Liver (tissue), 8 donors: ENCODE measurements at regions not wholly inside any gene's neighbourhood (a gene's known extent, or its start where the extent isn't known, plus 50 kb on each side); places are given as distances from the start of the nearest gene placed in this dataset.

Source experiments
- DNase-seq: peaks from one replicate; pipeline ENCODE4 v3.0.0-alpha.2; 2017; ENCODE audit warnings: low spot score
- H3K27ac ChIP-seq, 2 donors: one replicate each; pipeline ENCODE4 v1.7.0; 2013; ENCODE audit warnings: inconsistent platforms in 2 of 2, low read length in 2 of 2, control low read depth in 1 of 2, low read depth in 1 of 2, mild to moderate bottlenecking in 1 of 2
- H3K27me3 ChIP-seq, 4 donors: one replicate each; pipeline versions ENCODE4 v1.6.1 to v1.7.0; 2013; ENCODE audit warnings: low read length in 3 of 4, inconsistent platforms in 1 of 4, mild to moderate bottlenecking in 1 of 4, moderate library complexity in 1 of 4; ENCODE audit not compliant: control insufficient read depth in 4 of 4, insufficient read depth in 4 of 4
- H3K36me3 ChIP-seq, 4 donors: one replicate each; pipeline versions ENCODE4 v1.6.1 to v1.7.0; 2013; ENCODE audit warnings: low read length in 3 of 4, mild to moderate bottlenecking in 3 of 4, low read depth in 1 of 4, moderate library complexity in 1 of 4; ENCODE audit not compliant: control insufficient read depth in 4 of 4, insufficient read depth in 3 of 4
- H3K4me1 ChIP-seq, 4 donors: one replicate each; pipeline versions ENCODE4 v1.6.1 to v1.7.0; 2013; ENCODE audit warnings: low read length in 3 of 4, mild to moderate bottlenecking in 3 of 4, moderate library complexity in 1 of 4; ENCODE audit not compliant: control insufficient read depth in 4 of 4, insufficient read depth in 4 of 4
- H3K4me3 ChIP-seq, 3 donors: one replicate each; pipeline versions ENCODE4 v1.6.1 to v1.7.0; 2013; ENCODE audit warnings: low read length in 3 of 3, control low read depth in 1 of 3, low read depth in 1 of 3, mild to moderate bottlenecking in 1 of 3
- H3K9ac ChIP-seq, 2 donors: one replicate each; pipeline ENCODE4 v1.7.0; 2013; ENCODE audit warnings: low read length in 2 of 2, mild to moderate bottlenecking in 2 of 2, moderate library complexity in 2 of 2, control low read depth in 1 of 2, low read depth in 1 of 2
- H3K9me3 ChIP-seq, 4 donors: one replicate each; pipeline versions ENCODE4 v1.6.1 to v1.7.0; 2013; ENCODE audit warnings: low read length in 3 of 4; ENCODE audit not compliant: control insufficient read depth in 4 of 4
- ATF3 ChIP-seq: IDR thresholded peaks from 2 replicates; pipeline ENCODE4 v1.6.1; 2016; ENCODE audit warnings: antibody characterized with exemption
- FOXA1 ChIP-seq: IDR thresholded peaks from 2 replicates; pipeline ENCODE4 v1.6.1; 2016; ENCODE audit warnings: antibody characterized with exemption
- FOXA2 ChIP-seq: IDR thresholded peaks from 2 replicates; pipeline ENCODE4 v1.6.1; 2016; ENCODE audit warnings: antibody characterized with exemption
- GABPA ChIP-seq, 2 donors: IDR thresholded peaks in 1 of 2; conservative IDR thresholded peaks in 1 of 2; 2 replicates each; pipeline ENCODE4 v1.6.1; 2016; ENCODE audit warnings: antibody characterized with exemption in 2 of 2, mild to moderate bottlenecking in 1 of 2, moderate library complexity in 1 of 2
- HNF4G ChIP-seq: IDR thresholded peaks from 2 replicates; pipeline ENCODE4 v1.6.1; 2016; ENCODE audit warnings: antibody characterized with exemption
- JUND ChIP-seq, 2 donors: IDR thresholded peaks; 2 replicates each; pipeline ENCODE4 v1.6.1; 2016; ENCODE audit warnings: antibody characterized with exemption in 2 of 2
- NR2F2 ChIP-seq: IDR thresholded peaks from 2 replicates; pipeline ENCODE4 v1.6.1; 2016; ENCODE audit warnings: antibody characterized with exemption
- RAD21 ChIP-seq, 2 donors: IDR thresholded peaks; 2 replicates each; pipeline ENCODE4 v1.6.1; 2016; ENCODE audit warnings: antibody characterized with exemption in 2 of 2, mild to moderate bottlenecking in 2 of 2
- RXRA ChIP-seq, 2 donors: IDR thresholded peaks; 2 replicates each; pipeline ENCODE4 v1.6.1; 2017 to 2018; ENCODE audit warnings: antibody characterized with exemption in 2 of 2, mild to moderate bottlenecking in 1 of 2
- SP1 ChIP-seq: IDR thresholded peaks from 2 replicates; pipeline ENCODE4 v1.6.1; 2018; ENCODE audit warnings: antibody characterized with exemption, mild to moderate bottlenecking
- ZBTB33 ChIP-seq: IDR thresholded peaks from 2 replicates; pipeline ENCODE4 v1.6.1; 2016; ENCODE audit warnings: antibody characterized with exemption
- WGBS: extraction: QIAGEN DNeasy Blood & Tissue Kit; methylation state at CpG from one replicate; pipeline ENCODE4 v1.1.7; 2013; 5-methylcytosine and 5-hydroxymethylcytosine counted together
- TF ChIP-seq, protein P1 (sequence below): IDR thresholded peaks from 2 replicates; pipeline ENCODE4 v1.6.1; 2016; ENCODE audit warnings: antibody characterized with exemption
- TF ChIP-seq, protein P2 (sequence below): fragments of 150-350 bp; IDR thresholded peaks from 2 replicates; pipeline ENCODE4 v1.5.1; 2017; ENCODE audit warnings: improper control_type of control experiment, low read depth, low read length; ENCODE audit not compliant: missing input control
- TF ChIP-seq, protein P3 (sequence below): IDR thresholded peaks from 2 replicates; pipeline ENCODE4 v1.6.1; 2016; ENCODE audit warnings: antibody characterized with exemption, mild to moderate bottlenecking
- donor health status: healthy.
- donor health status: healthy.
- donor health status: healthy.
- donor health status: healthy.
- donor health status: healthy.

DNA sequence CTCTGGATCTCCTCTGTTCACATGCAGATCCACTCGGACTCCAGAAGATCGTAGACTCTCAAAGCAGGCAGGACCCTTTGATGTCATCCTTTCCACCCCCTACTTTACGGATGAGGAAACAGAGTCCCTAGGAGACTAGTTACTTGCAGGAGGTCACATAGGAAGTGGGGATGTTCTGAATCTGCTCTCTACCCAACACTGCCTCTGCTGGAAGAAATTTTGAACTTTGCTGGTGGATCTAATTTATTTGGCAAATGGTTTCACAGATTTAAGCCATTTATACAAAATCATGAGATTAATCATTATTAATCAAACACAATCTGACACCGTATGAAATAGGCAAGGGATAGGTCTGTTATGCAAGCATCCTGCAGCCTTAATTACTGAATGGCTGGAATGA is 55.0 kb upstream of the USP47 start:
- peaks cover 0 to 2% (median 0%) of the 10 kb centered on the region in 4 donors for H3K27me3 ChIP-seq
- no peaks in the 10 kb centered on the region for H3K36me3 ChIP-seq
- 74% methylated on average over 4 of the region's 4 CpGs for WGBS
- no peak overlapping the region for H3K4me3 ChIP-seq
- TF ChIP-seq GABPA (IDR thresholded peaks at IDR 0.05 in 1 of 2, conservative IDR thresholded peaks at IDR 0.05 in 1 of 2): no peak
- TF ChIP-seq, protein P1, sequence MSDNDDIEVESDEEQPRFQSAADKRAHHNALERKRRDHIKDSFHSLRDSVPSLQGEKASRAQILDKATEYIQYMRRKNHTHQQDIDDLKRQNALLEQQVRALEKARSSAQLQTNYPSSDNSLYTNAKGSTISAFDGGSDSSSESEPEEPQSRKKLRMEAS: no peak
- TF ChIP-seq JUND (IDR thresholded peaks at IDR 0.05): no peak
- TF ChIP-seq FOXA1: no peak
- TF ChIP-seq NR2F2: no peak
- TF ChIP-seq, protein P2, sequence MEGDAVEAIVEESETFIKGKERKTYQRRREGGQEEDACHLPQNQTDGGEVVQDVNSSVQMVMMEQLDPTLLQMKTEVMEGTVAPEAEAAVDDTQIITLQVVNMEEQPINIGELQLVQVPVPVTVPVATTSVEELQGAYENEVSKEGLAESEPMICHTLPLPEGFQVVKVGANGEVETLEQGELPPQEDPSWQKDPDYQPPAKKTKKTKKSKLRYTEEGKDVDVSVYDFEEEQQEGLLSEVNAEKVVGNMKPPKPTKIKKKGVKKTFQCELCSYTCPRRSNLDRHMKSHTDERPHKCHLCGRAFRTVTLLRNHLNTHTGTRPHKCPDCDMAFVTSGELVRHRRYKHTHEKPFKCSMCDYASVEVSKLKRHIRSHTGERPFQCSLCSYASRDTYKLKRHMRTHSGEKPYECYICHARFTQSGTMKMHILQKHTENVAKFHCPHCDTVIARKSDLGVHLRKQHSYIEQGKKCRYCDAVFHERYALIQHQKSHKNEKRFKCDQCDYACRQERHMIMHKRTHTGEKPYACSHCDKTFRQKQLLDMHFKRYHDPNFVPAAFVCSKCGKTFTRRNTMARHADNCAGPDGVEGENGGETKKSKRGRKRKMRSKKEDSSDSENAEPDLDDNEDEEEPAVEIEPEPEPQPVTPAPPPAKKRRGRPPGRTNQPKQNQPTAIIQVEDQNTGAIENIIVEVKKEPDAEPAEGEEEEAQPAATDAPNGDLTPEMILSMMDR: peak; percentile 37
- TF ChIP-seq, protein P3, sequence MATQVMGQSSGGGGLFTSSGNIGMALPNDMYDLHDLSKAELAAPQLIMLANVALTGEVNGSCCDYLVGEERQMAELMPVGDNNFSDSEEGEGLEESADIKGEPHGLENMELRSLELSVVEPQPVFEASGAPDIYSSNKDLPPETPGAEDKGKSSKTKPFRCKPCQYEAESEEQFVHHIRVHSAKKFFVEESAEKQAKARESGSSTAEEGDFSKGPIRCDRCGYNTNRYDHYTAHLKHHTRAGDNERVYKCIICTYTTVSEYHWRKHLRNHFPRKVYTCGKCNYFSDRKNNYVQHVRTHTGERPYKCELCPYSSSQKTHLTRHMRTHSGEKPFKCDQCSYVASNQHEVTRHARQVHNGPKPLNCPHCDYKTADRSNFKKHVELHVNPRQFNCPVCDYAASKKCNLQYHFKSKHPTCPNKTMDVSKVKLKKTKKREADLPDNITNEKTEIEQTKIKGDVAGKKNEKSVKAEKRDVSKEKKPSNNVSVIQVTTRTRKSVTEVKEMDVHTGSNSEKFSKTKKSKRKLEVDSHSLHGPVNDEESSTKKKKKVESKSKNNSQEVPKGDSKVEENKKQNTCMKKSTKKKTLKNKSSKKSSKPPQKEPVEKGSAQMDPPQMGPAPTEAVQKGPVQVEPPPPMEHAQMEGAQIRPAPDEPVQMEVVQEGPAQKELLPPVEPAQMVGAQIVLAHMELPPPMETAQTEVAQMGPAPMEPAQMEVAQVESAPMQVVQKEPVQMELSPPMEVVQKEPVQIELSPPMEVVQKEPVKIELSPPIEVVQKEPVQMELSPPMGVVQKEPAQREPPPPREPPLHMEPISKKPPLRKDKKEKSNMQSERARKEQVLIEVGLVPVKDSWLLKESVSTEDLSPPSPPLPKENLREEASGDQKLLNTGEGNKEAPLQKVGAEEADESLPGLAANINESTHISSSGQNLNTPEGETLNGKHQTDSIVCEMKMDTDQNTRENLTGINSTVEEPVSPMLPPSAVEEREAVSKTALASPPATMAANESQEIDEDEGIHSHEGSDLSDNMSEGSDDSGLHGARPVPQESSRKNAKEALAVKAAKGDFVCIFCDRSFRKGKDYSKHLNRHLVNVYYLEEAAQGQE: no peak
- no peak for TF ChIP-seq FOXA2
- TF ChIP-seq RXRA (IDR thresholded peaks at IDR 0.05): no peak
- no peak for TF ChIP-seq ZBTB33
- no peak for TF ChIP-seq ATF3
- TF ChIP-seq RAD21 (IDR thresholded peaks at IDR 0.05): peak; percentile 65 to 72
- no peak for TF ChIP-seq SP1
- H3K9me3 ChIP-seq: no peaks in the 10 kb centered on the region
- no peak overlapping the region for H3K9ac ChIP-seq
- H3K27ac ChIP-seq: no peak overlapping the region
- no peak for DNase-seq
- H3K4me1 ChIP-seq: no peaks in the 10 kb centered on the region

- no peaks in the 10 kb centered on the region for H3K9me3 ChIP-seq
- H3K27ac ChIP-seq: no peak overlapping the region
- DNase-seq: no peak
- H3K4me3 ChIP-seq: no peak overlapping the region
- H3K27me3 ChIP-seq: peaks cover 0 to 2% (median 0%) of the 10 kb centered on the region in 4 donors
- no peaks in the 10 kb centered on the region for H3K4me1 ChIP-seq
- no peaks in the 10 kb centered on the region for H3K36me3 ChIP-seq
- no peak overlapping the region for H3K9ac ChIP-seq
- 91% methylated on average over 5 of the region's 5 CpGs for WGBS
- TF ChIP-seq ATF3: no peak
- TF ChIP-seq, protein P3: no peak
- TF ChIP-seq FOXA1: no peak
- no peak for TF ChIP-seq ZBTB33
- no peak for TF ChIP-seq JUND (IDR thresholded peaks at IDR 0.05)
- TF ChIP-seq, protein P1: no peak
- no peak for TF ChIP-seq SP1
- no peak for TF ChIP-seq HNF4G
- TF ChIP-seq NR2F2: no peak
- TF ChIP-seq FOXA2: no peak
- no peak for TF ChIP-seq GABPA (IDR thresholded peaks at IDR 0.05 in 1 of 2, conservative IDR thresholded peaks at IDR 0.05 in 1 of 2)
- no peak for TF ChIP-seq RAD21 (IDR thresholded peaks at IDR 0.05)
Observed at GRCh38 chr11:11786234-11786633, 55.5 kb upstream of the USP47 start.
